GM19099 (cell line): ENCODE measurements at regions not wholly inside any gene's neighbourhood (a gene's known extent, or its start where the extent isn't known, plus 50 kb on each side); places are given as distances from the start of the nearest gene placed in this dataset.

ENCODE experiments used
- POLR2A ChIP-seq: IDR thresholded peaks from 3 replicates; pipeline ENCODE4 v1.6.1; 2011; ENCODE audit warnings: low read depth; ENCODE audit not compliant: insufficient read length; ENCODE audit errors: extremely low read depth

GRCh38 chr2:59044736-59045135, 803.6 kb upstream of the FANCL start:
- no peak for TF ChIP-seq POLR2A

GRCh38 chr2:59041139-59041538, 800.0 kb upstream of the FANCL start:
- TF ChIP-seq POLR2A: no peak

GRCh38 chr2:59034837-59035236, 793.7 kb upstream of the FANCL start:
- TF ChIP-seq POLR2A: no peak

- no peak for TF ChIP-seq POLR2A
Observed at GRCh38 chr2:59034106-59034505, 793.0 kb upstream of the FANCL start.

- no peak for TF ChIP-seq POLR2A
Observed at GRCh38 chr2:59033661-59034060, 792.5 kb upstream of the FANCL start.

GRCh38 chr2:59032499-59032898, 791.4 kb upstream of the FANCL start:
- TF ChIP-seq POLR2A: no peak

- TF ChIP-seq POLR2A: no peak
Observed at GRCh38 chr2:59029058-59029457, 787.9 kb upstream of the FANCL start.

- TF ChIP-seq POLR2A: no peak
Observed at GRCh38 chr2:59027320-59027719, 786.2 kb upstream of the FANCL start.

GRCh38 chr2:59025157-59025757, 784.1 kb upstream of the FANCL start:
- TF ChIP-seq POLR2A: no peak

GRCh38 chr2:59021786-59022185, 780.7 kb upstream of the FANCL start:
- TF ChIP-seq POLR2A: no peak

- TF ChIP-seq POLR2A: no peak
Observed at GRCh38 chr2:59019566-59020159, 778.5 kb upstream of the FANCL start.

- TF ChIP-seq POLR2A: no peak
Observed at GRCh38 chr2:59018737-59019136, 777.6 kb upstream of the FANCL start.

GRCh38 chr2:59015027-59015426, 773.9 kb upstream of the FANCL start:
- TF ChIP-seq POLR2A: no peak

- no peak for TF ChIP-seq POLR2A
Observed at GRCh38 chr2:59012971-59013370, 771.8 kb upstream of the FANCL start.

GRCh38 chr2:59012234-59012633, 771.1 kb upstream of the FANCL start:
- TF ChIP-seq POLR2A: no peak

- no peak for TF ChIP-seq POLR2A
Observed at GRCh38 chr2:59008950-59009349, 767.8 kb upstream of the FANCL start.
